Activated naive CD4-positive, alpha-beta T cell (primary cell): ENCODE measurements at regions not wholly inside any gene's neighbourhood (a gene's known extent, or its start where the extent isn't known, plus 50 kb on each side); places are given as distances from the start of the nearest gene placed in this dataset.

ENCODE experiments used
- DNase-seq, 4 experiments: peaks; one replicate each; lab custom pipeline; 2025; lab: John Stamatoyannopoulos, UW

GRCh38 chr12:125678589-125678993 is 613.4 kb downstream of the AACS start:
- DNase-seq = no peak

- no peak for DNase-seq
These were observed 618.6 kb downstream of the AACS start for GRCh38 chr12:125683748-125684381.

DNA sequence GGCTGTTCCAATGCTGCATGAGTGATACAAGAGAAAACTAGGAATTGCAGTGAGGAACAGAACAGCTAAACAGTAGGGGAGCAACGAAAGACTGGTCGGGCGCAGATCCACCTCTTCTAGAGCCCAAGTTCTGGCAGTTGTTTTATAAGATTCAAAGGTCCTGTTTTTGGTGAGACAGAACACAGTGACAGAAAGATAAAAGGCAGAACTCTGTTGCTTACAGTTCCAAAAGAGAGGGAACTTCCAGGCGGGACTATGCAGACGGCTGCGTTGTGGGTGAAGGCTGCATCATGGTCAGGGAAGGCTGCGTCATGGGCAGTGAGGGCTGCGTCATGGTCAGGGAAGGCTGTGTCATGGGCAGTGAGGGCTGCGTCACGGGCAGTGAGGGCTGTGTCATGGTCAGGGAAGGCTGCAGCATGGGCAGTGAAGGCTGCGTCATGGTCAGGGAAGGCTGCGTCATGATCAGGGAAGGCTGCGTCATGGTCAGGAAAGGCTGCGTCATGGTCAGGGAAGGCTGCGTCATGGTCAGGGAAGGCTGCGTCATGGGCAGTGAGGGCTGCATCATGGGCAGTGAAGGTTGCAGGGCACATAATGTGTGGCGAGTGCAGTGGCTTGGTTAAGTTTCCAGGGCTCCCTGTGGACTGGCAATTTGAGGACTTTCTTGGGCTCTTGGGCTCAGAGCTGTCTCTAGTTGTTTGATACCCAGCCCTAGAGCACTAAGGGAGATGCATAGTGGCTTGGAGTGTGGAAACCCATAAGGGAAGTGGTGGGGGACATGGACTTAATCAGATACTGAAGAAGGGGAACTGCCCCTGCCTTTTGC is 619.9 kb downstream of the AACS start:
- no peak for DNase-seq

DNA sequence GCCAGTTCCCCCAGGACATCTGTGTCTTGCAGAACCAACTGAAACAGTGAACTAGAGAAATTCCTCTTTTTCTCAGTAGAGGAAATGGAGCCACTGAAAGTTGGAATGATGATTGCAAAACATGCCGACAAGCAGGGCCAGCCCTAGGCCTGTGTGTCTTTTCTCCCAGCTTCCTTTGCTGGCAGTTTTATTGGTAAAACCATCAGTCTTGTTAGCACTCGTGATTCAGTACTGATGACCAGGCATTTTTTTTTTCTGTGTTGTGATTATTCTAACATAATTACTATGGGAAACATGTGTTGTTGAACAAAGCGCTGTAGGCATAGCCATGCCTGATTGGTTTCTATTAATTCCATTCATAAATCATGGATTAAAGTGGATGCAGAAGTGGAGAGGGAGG is 620.7 kb downstream of the AACS start:
- no peak for DNase-seq

- no peak for DNase-seq
These were observed 622.2 kb downstream of the AACS start for GRCh38 chr12:125687403-125687802.

DNA sequence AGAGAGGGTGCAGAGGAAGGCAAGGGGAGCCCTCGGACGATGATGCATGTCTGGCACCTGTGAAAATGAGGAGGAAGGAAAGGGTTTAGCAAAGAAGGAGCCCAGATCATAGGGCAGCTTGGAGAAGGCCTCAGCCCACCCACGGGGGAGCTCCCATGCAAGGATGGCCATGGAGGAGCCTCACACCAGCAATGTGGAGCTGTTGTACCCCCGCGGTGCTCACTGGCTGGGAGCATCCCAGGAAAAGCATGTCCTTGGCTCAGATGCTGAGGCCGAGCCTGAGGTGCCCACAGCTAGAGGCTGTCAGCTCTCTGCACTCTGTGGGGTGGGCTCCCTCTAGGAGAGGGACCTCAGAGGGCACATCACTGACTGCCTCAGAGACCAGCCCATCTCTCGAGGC is 622.6 kb downstream of the AACS start:
- no peak for DNase-seq

DNA sequence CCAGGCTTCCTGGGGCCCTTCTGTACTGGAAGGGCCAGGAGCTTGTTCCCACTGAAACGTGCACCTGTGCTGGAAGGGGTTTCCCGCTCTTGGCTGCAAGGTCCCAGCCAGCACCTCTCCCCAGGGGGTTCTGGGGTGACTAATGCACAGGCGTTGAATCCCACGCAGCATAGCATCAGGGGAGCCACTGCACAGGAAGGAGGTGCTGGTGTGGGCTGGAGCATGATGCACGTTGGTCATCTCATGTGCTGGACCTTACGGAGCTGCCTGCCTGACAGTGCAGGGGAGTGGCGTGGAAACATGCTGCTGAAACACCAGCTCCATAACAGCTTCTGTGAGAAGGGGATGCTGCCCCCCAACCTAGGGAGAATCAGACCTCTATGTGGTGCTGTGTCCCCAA is 623.0 kb downstream of the AACS start:
- DNase-seq = no peak

DNA sequence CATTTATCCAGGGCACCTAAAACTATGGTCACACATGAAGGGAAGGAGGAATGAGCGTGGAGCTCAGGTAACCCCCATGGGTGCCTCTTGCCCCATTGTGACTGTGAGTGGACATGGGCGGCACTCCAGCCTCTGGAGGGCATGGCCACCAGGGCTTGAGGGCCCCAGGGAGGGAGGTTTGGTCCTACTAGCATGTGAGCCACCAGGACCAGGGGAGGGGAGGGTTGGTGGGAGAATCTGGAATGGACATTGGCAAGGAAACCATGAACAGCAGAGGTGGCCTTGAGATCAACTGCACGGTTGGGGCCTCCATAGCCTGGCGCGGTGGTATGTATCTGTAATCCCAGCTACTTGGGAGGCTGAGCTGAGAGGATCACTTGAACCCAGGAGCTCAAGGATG is 623.6 kb downstream of the AACS start:
- no peak for DNase-seq

DNA sequence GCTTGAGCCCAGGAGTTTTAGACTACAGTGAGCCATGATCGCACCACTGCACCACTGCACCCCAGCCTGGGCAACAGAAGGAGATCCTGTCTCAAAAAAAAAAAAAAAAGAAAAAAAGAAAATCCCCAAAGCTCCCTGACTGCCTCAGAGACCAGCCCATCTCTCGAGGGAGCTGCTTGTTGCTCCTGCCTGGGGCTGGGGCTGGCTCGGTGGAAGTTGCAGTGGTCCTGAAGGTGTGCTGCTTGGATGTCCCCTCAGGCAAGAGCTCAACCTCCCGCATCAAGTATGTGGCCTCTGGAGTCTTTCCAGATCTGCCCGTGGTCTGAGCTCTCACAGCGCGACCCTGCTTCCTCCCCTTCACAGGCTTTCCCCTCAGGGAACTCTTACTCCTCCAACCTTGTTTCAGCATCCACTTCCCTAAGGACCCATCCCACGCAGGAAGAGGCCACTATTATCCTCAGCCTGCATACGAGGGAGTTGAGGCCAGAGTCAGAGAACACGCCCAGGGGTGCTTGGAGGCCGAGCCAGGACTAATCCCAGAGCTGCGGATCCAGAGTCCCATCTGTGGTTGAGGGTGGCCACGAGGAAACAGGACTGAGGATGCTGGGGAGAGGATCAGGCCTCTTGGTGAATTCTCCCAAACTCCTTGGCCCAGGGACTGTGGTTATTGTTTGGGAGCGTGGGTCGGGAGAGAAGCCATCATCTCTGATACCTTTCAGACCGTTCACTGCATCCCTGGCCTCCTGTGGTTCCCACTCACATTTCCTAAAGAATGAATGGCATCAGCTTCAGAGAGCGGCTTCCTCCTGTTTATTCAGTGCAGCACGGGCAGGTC is 624.6 kb downstream of the AACS start:
- no peak for DNase-seq

GRCh38 chr12:125690841-125691240 is 625.6 kb downstream of the AACS start:
- DNase-seq = no peak

DNA sequence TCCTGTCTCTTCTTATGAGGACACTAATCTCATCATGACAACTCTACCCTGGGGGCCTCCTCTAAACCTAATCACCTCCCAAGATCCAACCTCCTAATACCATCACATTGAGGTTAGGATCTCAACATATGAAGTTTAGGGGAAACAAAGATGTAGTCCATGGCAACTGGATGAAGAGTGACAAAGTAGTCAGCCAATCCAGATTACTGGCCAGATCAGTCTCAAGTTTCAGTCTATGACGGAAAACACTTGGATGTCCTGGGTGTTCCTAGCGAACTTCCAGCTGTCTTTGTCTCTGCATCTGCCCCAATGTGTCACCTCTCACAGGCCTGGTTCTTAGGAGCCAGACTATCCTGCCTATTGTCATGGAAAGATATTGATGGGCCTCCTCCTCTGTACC is 630.8 kb downstream of the AACS start:
- DNase-seq = no peak

DNA sequence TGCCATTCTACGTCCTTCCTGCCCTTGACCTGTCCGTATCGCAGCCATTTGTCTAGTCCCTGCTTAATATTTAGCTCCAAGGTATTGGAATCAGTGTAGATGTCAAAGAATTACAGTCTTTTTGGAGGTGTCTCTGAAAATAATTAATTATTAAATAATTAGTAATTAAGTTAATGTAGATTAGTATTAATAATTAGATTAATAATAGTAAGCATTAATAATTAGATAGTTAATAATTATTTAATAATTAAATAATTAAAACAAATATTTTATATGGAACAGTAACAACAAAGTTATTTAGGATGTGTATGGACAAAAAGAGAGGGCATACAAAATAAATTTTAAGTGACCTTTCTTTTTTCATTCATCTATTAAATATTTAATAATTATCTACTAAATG is 639.6 kb downstream of the AACS start:
- DNase-seq = no peak

- DNase-seq = no peak
These were observed 655.7 kb downstream of the AACS start for GRCh38 chr12:125720961-125721360.

DNA sequence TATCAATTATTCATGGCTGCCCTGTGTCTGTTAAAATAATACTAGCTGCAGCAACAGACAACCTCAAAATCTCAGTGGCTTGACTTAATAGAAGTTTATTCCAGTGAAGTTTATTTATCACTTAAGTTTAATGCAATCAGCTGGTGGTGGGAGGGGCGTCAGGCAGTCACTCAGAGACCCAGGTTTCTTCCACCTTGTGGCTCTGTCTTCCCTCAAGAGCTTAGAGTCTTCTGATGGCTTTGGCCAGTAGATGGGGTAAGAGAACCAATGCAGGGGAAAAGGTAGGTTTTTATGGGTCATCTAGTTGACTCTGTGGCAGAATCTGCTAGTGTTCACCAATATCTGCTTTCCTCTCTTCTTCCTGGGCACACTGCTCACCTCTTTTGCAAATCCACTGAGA is 668.9 kb downstream of the AACS start:
- DNase-seq = no peak

GRCh38 chr12:125738211-125738610 is 673.0 kb downstream of the AACS start:
- no peak for DNase-seq

GRCh38 chr12:125742413-125742812 is 677.2 kb downstream of the AACS start:
- DNase-seq = no peak

DNA sequence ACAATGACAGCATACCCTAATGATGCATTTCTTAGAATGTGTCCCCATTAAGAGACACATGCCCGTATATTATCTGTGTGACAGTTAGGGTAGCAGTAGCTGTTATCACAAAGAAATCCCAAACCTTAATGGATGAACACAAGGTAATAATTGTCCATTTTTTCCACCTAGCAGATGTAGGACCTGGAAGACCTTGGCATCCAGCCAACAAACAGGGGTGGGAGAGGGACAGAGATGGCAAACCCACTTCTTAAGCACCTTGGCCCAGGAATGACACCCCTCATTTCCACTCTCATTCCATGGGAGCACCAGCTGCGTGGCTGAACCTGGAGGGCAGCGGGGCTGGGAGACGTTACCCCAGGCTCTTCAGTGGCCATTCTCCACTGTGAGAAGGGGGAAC is 679.0 kb downstream of the AACS start:
- no peak for DNase-seq

- no peak for DNase-seq
These were observed 690.3 kb downstream of the AACS start for GRCh38 chr12:125755512-125755911.

DNA sequence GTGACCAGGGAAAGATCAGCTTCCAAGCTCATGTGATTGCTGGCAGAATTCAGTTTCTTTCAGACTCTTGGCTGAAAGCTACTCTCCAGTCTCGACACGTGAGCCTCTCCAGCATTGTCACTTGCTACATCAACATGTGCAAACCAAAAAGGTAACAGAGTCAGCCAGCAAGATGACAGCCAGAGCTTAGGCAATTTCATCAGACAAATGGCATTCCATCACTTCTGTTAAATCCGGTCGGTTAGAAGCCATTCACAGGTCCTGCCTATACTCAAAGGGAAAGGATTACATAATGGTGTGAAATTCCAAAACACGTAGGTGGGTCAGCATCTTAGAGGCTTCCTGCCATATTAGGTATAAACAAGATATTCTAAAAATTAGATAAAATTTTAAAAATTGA is 700.9 kb downstream of the AACS start:
- no peak for DNase-seq

- DNase-seq = no peak
These were observed 707.2 kb downstream of the AACS start for GRCh38 chr12:125772403-125772802.

DNA sequence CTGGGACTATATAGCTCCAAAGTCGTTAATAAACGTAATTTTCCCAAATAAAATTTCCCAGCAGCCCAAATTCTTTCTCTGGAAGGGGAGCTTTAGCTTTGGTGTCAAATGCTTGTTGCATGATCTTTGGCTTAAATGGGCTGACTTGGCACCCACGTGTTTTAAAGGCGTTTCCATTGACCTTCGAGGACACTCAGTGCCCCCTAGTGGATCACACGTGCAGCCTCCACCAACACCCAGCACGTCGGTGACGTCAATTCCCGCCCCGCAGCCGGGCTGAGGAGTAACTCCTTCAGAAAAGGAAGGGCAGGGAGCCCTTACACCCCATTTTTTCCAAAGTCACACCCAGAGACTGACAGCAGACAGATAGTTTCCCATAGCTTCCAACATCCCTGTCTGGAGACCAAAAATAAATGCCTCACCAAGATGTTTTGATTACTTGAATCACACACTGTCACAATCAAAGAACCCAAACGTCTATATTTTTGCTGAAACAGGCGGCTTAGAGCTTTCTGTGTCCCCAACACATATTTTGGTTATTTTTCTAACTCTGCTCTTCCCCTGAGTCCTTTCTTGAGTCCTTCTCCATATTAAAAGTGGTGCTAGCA is 707.9 kb downstream of the AACS start:
- no peak for DNase-seq

GRCh38 chr12:125775507-125775906 is 710.3 kb downstream of the AACS start:
- DNase-seq = no peak
